Astrocyte of the spinal cord (primary cell): ENCODE measurements at regions not wholly inside any gene's neighbourhood (a gene's known extent, or its start where the extent isn't known, plus 50 kb on each side); places are given as distances from the start of the nearest gene placed in this dataset.

ENCODE experiments used
- DNase-seq: peaks from one replicate; pipeline ENCODE4 v3.0.0; 2011; ENCODE audit warnings: low read depth, low spot score
- H3K4me3 ChIP-seq: 2 replicates; pipeline ENCODE4 v1.5.1; 2011; ENCODE audit warnings: low read depth, mild to moderate bottlenecking, low read length, moderate library complexity
- CTCF ChIP-seq: IDR thresholded peaks from 2 replicates; pipeline ENCODE4 v1.5.1; 2012; ENCODE audit warnings: low read depth, mild to moderate bottlenecking, low read length, inconsistent platforms
- in situ Hi-C: cut with HindIII; loops from 2 replicates; pipeline ENCODE4 v1.10.0; 2017; ENCODE audit warnings: low sequenced_read_pairs

DNA sequence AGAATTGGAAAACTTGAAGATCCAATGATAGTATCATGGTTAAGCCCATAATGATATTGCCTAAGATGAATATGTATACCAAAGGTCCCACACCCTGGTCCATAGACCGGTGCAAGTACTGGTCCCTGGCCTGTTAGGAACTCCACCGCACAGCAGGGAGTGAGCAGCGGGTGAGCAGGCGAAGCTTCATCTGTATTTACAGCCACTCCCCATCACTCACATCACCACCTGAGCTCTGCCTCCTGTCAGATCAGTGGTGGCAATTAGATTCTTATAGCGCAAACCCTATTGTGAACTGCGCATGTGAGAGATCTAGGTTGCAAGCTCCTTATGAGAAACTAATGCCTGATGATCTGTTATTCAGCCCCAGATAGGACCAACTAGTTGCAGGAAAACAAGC lies 402.4 kb downstream of the EPHA4 start:
- in situ Hi-C loops: no loop called here
- no peak for DNase-seq
- TF ChIP-seq CTCF: no peak
- no peak overlapping the region for H3K4me3 ChIP-seq

DNA sequence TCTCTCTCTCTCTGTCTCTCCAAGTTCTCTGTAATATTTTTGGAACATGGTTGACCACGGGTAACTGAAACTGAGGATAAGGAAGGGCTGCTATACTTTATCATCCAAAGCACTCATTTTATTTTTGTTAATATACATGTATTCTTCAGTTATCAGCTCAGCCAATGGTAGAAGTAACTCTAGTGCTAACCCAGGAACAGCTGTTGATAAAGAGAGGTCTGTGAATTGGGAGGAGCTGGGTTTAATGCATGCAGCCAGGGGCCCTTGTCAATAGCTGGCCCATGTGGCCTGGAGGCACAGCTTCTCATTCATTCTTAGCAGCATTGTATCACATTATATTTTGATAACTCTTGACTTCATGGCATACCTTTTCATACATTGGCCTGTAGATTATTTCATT lies 401.6 kb downstream of the EPHA4 start:
- no peak for TF ChIP-seq CTCF
- in situ Hi-C loops: no loop called here
- no peak overlapping the region for H3K4me3 ChIP-seq
- no peak for DNase-seq

- no peak for TF ChIP-seq CTCF
- in situ Hi-C loops: no loop called here
- H3K4me3 ChIP-seq: no peak overlapping the region
- DNase-seq: no peak
Measured at GRCh38 chr2:221176667-221177066, 395.4 kb downstream of the EPHA4 start.

GRCh38 chr2:221178139-221178538 lies 394.0 kb downstream of the EPHA4 start:
- in situ Hi-C loops: no loop called here

GRCh38 chr2:221186873-221187272 lies 385.2 kb downstream of the EPHA4 start:
- in situ Hi-C loops: no loop called here
- no peak for TF ChIP-seq CTCF
- DNase-seq: no peak
- no peak overlapping the region for H3K4me3 ChIP-seq

More at GRCh38 chr2:221178139-221178538, 394.0 kb downstream of the EPHA4 start:
- no peak for TF ChIP-seq CTCF
- no peak for DNase-seq
- no peak overlapping the region for H3K4me3 ChIP-seq

- no peak overlapping the region for H3K4me3 ChIP-seq
- in situ Hi-C loops: no loop called here
- no peak for DNase-seq
- no peak for TF ChIP-seq CTCF
Measured at GRCh38 chr2:221189431-221190067, 382.6 kb downstream of the EPHA4 start.
